HK-2 (cell line): ENCODE measurements at regions not wholly inside any gene's neighbourhood (a gene's known extent, or its start where the extent isn't known, plus 50 kb on each side); places are given as distances from the start of the nearest gene placed in this dataset.
"Not testable (repeated sequence)": the region's sequence is repeated elsewhere in the genome, so short reads cannot be mapped to it uniquely, and the experiment has no call there.

ENCODE experiments used
- DNase-seq: peaks from one replicate; pipeline ENCODE4 v3.0.0-alpha.2; 2018; ENCODE audit not compliant: unreplicated experiment

DNA sequence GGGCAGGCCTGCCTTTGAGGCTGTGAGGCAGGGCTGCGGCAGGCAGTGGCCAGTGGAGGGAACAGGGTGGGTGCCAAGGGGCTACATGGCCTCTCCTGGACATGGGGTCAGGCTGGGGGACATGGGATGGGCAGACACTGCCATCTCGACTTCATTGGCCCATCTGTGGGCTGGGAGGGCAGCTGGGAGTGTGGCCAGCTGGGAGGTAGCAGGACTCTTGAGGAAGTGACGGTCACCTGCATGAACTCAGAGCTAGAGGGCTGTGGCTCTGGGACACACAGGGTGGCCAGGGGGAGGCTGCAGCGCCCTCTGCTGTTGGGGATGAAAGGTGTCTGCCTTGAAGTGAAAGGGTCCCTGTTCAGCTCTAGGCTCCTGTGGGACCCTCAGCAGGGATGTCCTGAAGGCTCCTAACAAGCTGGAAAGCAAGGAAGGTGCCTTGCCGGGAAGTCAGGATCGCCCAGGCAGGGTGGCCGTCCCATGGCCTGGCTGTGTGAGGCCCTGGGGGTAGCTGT lies 244.0 kb downstream of the ANKRD30B start:
- not testable (repeated sequence) for DNase-seq

DNA sequence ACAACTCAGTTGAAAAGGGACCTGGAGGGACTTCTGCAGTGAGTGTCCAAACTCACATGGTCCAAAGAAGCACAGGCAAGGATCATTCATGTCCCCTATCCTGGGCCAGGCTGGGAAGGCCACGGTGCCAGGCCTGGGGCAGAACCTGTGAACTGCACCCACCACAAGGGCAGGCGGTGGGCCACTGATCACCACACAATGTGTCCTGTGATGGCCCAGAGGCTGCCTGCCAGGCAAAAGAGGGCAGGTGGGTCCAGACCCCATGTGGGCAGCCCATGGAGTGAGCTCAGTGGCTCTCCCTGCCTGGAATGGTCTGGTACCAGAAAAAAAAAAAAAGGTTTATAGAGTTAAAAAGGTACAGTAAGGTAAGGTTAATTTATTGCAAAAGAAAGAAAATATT lies 244.8 kb downstream of the ANKRD30B start:
- DNase-seq = not testable (repeated sequence)

- not testable (repeated sequence) for DNase-seq
These were observed 247.1 kb downstream of the ANKRD30B start for GRCh38 chr18:14995023-14995422.

- DNase-seq = no peak
These were observed 249.4 kb downstream of the ANKRD30B start for GRCh38 chr18:14997357-14997756.

DNA sequence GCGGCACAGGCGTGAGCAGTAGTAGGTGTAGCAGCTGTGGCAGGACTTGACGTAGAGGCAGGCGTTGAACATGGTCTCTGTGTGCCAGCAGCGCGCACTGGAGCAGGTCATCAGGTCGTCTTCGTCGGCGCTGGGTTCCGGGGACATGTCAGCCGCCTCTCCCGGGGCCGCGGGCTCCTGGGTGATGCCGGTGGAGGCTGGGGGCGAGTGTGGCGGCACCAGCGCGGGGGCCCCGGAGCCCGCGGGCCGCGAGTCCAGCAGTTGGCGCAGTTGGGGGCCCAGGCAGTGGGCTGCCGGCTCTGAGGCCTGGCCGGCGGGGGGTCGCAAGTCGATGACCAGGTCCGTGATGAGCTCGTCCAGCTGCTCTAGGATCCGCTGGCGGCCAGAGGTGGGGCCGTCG lies 249.9 kb downstream of the ANKRD30B start:
- not testable (repeated sequence) for DNase-seq

- DNase-seq = not testable (repeated sequence)
These were observed 250.5 kb downstream of the ANKRD30B start for GRCh38 chr18:14998360-14999042.

DNA sequence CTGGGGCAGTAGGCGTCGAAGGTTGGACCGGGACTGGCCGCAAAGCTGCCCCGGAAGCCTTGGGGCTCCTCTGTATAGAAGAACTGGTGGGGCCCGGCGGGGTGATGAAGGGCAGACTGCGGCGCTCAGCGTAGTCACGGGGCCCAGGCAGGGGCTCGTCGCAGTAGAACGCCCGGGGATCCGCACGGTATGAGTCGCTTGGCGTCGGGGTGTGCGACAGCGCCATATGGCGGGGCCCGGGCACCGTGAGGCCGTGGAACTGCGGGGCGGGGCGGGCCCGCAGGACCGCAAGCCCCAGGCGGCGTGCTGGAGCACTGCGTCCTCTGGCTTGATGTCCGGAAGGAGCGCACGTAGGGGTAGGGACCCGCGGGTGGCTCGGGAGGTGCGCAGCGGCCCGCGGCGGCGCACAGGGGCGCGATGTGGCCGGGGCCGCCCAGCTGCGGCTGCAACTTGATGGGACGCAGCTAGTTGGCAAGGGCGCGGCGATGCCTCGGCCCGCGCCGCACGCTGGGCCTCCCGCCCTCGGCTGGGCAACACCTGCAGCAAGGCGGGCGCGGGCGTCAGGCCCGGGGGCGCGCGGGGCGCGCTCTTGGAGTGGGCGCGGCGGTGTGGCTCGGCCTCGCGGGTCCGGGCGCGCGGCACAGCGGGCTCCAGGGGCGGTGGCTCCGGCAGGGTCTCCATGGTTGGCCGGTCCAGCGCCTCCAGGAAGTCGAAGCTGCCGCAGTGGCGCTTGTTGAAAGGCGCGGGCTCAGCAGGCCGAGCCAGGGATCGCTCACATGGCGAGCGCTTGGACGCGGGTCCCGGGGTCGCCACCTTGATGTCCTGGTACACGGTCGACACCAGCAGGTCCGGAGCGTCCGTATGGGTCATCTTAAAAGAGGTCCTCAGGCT lies 251.4 kb downstream of the ANKRD30B start:
- DNase-seq = no peak

DNA sequence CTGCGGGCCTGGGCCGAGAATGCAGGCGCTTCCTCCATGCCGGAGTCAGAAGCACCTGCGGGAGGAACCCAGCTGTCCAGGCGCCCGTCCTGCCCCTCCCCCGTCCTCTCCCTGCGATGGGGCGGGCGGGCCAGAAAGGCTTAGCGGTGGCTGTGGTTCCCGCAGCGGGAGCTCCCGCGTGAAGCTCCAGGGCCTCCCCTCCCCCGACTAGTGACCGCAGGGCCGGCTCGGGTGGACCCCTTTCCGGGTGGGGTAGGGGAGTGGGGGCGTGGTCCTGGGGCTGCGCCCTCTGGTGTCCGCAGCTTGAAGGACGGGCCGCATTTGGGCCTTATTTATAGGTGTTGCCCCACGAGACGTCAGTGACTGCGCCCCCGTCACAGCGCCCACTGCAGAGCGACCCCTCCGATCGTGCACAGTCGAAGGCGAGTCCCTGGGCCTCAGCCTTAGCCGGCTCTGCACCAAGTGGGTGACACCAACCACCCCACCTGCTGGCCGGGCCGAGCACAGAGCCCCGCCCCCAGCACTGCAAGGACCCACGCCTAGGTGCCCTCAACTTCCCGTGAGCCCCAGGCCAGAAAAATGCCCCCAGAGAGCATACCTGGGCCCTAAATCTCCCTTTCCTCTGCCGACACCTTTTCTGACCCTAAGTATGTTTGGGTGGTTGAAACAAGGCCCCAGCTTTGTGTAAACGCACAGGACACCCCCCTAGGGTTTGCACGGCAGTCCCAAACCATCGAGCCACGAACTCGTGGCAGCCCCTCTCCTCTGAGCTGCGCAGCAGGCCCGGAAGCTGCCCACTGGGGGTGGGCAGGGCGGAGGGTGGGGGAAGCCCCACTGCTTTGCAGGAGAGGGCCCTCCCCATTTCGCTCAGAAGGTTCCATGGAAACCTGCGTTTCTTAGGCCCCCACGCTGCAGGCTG lies 252.4 kb downstream of the ANKRD30B start:
- not testable (repeated sequence) for DNase-seq

DNA sequence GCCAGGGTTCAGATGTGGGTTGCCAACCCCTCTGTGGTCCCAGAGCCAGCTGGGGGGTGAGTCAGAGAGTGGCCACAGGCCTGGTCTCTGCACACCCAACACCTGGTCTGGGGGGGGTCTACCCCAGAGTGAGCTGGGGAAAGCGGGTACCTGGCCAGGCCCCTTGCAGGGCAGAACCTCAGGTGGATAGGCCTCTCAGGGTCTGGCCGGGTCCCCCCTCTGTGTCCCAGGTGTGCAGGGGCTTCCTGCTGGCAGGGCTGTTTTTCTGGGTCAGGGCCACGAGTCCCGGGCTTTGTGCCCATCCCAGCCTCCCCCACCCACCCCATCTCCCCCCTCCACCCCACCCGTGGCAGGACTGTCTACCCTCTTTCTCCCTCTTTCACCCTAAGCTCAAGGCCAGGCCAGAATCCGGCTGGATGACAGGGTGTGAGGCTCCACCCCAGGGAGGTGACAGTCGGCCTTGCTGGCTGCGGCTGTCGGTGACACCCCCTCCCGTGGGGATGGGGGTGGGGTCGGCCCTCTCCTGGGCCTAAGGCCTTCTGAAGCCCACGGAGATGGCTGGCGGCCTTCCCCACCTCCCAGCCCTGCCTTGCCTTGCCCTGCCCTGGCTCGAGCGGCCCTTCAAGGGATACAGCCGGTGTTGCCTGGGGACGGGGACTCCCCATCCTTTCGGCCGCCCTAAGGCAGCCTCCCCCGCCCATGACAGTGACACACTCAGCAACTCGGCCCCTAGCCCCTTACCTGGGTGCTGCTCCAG lies 253.2 kb downstream of the ANKRD30B start:
- not testable (repeated sequence) for DNase-seq

- DNase-seq = not testable (repeated sequence)
These were observed 253.8 kb downstream of the ANKRD30B start for GRCh38 chr18:15001795-15002107.

- DNase-seq = not testable (repeated sequence)
These were observed 254.8 kb downstream of the ANKRD30B start for GRCh38 chr18:15002765-15003164.

GRCh38 chr18:15003231-15003630 lies 255.3 kb downstream of the ANKRD30B start:
- DNase-seq = not testable (repeated sequence)

DNA sequence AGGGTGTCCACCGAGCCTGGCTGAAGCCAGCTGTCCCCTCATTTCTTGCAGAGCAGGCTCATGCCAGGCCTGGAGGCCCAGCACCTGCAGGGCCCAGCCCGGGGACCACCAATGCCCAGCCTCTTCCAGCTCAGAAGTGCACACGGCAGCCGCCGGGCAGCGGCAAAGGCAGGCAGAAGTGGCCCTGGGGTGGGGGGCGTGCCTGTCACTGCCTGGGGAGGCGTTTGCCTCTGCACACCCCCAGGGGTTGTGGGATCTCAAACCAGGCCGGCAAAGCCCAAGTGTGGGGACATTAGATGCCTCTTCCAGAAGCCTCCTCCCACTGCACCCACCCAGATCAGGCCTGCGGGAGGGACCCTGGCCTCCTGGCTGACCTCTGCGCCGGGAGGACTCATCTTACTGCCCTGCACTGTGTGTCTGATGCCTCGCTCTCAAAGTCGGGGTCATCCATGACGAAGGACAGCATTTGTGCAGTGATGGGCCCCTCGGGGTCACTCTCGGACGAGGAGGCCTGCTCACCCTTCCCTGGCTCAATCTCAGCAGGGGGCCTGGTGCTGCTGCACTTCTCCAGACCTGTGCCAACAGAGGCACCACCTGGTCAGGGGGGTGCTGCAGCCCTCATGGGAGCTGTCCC lies 255.8 kb downstream of the ANKRD30B start:
- not testable (repeated sequence) for DNase-seq

- DNase-seq = not testable (repeated sequence)
These were observed 256.4 kb downstream of the ANKRD30B start for GRCh38 chr18:15004270-15004973.

- DNase-seq = no peak
These were observed 257.6 kb downstream of the ANKRD30B start for GRCh38 chr18:15005313-15006130.

- not testable (repeated sequence) for DNase-seq
These were observed 258.6 kb downstream of the ANKRD30B start for GRCh38 chr18:15006616-15007015.

DNA sequence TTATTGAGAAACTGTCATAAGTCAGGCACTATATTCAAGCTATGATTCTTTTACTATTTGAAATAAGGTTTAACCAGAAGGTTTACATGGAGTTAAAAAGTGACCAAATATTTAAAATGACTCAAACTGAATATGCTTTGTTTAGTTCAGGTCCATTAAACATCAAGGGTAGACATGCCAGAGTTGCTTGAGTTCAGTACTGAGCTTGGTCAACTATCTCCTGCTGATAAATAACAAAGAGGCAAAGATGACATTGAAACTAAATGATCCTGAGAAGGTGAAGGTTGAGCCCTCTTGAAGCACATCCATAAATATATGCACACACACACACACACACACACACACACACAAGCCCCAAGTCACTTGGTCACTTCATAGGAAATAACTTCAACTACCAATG lies 278.1 kb downstream of the ANKRD30B start:
- not testable (repeated sequence) for DNase-seq

GRCh38 chr18:15028037-15028436 lies 280.1 kb downstream of the ANKRD30B start:
- DNase-seq = not testable (repeated sequence)
